HUES6 (cell line): ENCODE measurements at regions not wholly inside any gene's neighbourhood (a gene's known extent, or its start where the extent isn't known, plus 50 kb on each side); places are given as distances from the start of the nearest gene placed in this dataset.

Experiments
- H3K27ac ChIP-seq: 2 replicates; pipeline ENCODE4 v1.7.0; 2013; ENCODE audit warnings: low read depth, mild to moderate bottlenecking, low read length, inconsistent platforms
- H3K27me3 ChIP-seq: 2 replicates; pipeline ENCODE4 v1.6.1; 2013; ENCODE audit warnings: low read length; ENCODE audit not compliant: control insufficient read depth, insufficient read depth
- H3K36me3 ChIP-seq: 2 replicates; pipeline ENCODE4 v1.6.1; 2013; ENCODE audit warnings: low read length; ENCODE audit not compliant: control insufficient read depth, insufficient read depth
- H3K4me1 ChIP-seq: 2 replicates; pipeline ENCODE4 v1.6.1; 2013; ENCODE audit warnings: low read length; ENCODE audit not compliant: control insufficient read depth, insufficient read depth
- H3K4me3 ChIP-seq: 2 replicates; pipeline ENCODE4 v1.5.1; 2013; ENCODE audit warnings: low read depth, low read length
- H3K9ac ChIP-seq: one replicate; pipeline ENCODE4 v1.6.1; 2013; ENCODE audit warnings: mild to moderate bottlenecking, low read length
- H3K9me3 ChIP-seq: 2 replicates; pipeline ENCODE4 v1.6.1; 2013; ENCODE audit warnings: low read depth, low read length; ENCODE audit not compliant: control insufficient read depth, insufficient read depth

- Histone ChIP-seq H3K9ac (no peak overlapping the region), H3K27ac (no peak overlapping the region), H3K36me3 (no peaks in the 10 kb centered on the region), H3K4me1 (peaks cover 15% of the 10 kb centered on the region), H3K4me3 (no peak overlapping the region), H3K9me3 (no peaks in the 10 kb centered on the region; the same call in 1 of the 2 replicates), H3K27me3 (peaks cover 29% of the 10 kb centered on the region)
These were observed 137.3 kb upstream of the GLI2 start for GRCh38 chr2:120598416-120598815.

GRCh38 chr2:120599072-120599471 lies 136.6 kb upstream of the GLI2 start:
- no peak overlapping the region for H3K4me3 ChIP-seq

GRCh38 chr2:120599656-120600055 lies 136.0 kb upstream of the GLI2 start:
- no peak overlapping the region for H3K4me3 ChIP-seq
- H3K9me3 ChIP-seq = no peaks in the 10 kb centered on the region; the same call in 1 of the 2 replicates
- peaks cover 9% of the 10 kb centered on the region for H3K4me1 ChIP-seq
- H3K27ac ChIP-seq = no peak overlapping the region
- H3K36me3 ChIP-seq = no peaks in the 10 kb centered on the region
- H3K9ac ChIP-seq = no peak overlapping the region
- peaks cover 20% of the 10 kb centered on the region for H3K27me3 ChIP-seq

More at GRCh38 chr2:120599072-120599471, 136.6 kb upstream of the GLI2 start:
- no peak overlapping the region for H3K27ac ChIP-seq
- no peaks in the 10 kb centered on the region; the same call in 1 of the 2 replicates for H3K9me3 ChIP-seq
- H3K27me3 ChIP-seq = peaks cover 23% of the 10 kb centered on the region
- peaks cover 14% of the 10 kb centered on the region for H3K4me1 ChIP-seq
- no peaks in the 10 kb centered on the region for H3K36me3 ChIP-seq
- H3K9ac ChIP-seq = no peak overlapping the region

GRCh38 chr2:120600335-120600734 lies 135.3 kb upstream of the GLI2 start:
- H3K9me3 ChIP-seq = no peaks in the 10 kb centered on the region; the same call in 1 of the 2 replicates
- peaks cover 20% of the 10 kb centered on the region for H3K27me3 ChIP-seq
- H3K9ac ChIP-seq = no peak overlapping the region
- H3K4me3 ChIP-seq = no peak overlapping the region
- H3K36me3 ChIP-seq = no peaks in the 10 kb centered on the region
- H3K4me1 ChIP-seq = peaks cover 6% of the 10 kb centered on the region
- no peak overlapping the region for H3K27ac ChIP-seq

GRCh38 chr2:120600786-120601185 lies 134.9 kb upstream of the GLI2 start:
- no peak overlapping the region for H3K4me3 ChIP-seq
- H3K4me1 ChIP-seq = peaks cover 6% of the 10 kb centered on the region
- H3K9me3 ChIP-seq = no peaks in the 10 kb centered on the region; the same call in 1 of the 2 replicates
- no peaks in the 10 kb centered on the region for H3K36me3 ChIP-seq
- H3K27ac ChIP-seq = no peak overlapping the region
- no peak overlapping the region for H3K9ac ChIP-seq
- peaks cover 20% of the 10 kb centered on the region for H3K27me3 ChIP-seq

GRCh38 chr2:120601566-120601965 lies 134.1 kb upstream of the GLI2 start:
- Histone ChIP-seq H3K4me1 (peaks cover 6% of the 10 kb centered on the region), H3K4me3 (no peak overlapping the region), H3K9ac (no peak overlapping the region), H3K36me3 (no peaks in the 10 kb centered on the region), H3K9me3 (no peaks in the 10 kb centered on the region; the same call in 1 of the 2 replicates), H3K27ac (no peak overlapping the region), H3K27me3 (peaks cover 14% of the 10 kb centered on the region)

GRCh38 chr2:120602251-120602650 lies 133.4 kb upstream of the GLI2 start:
- no peak overlapping the region for H3K4me3 ChIP-seq
- no peaks in the 10 kb centered on the region; the same call in 1 of the 2 replicates for H3K9me3 ChIP-seq
- H3K27me3 ChIP-seq = peaks cover 14% of the 10 kb centered on the region
- H3K4me1 ChIP-seq = peaks cover 6% of the 10 kb centered on the region
- no peak overlapping the region for H3K27ac ChIP-seq
- H3K9ac ChIP-seq = no peak overlapping the region
- H3K36me3 ChIP-seq = no peaks in the 10 kb centered on the region

GRCh38 chr2:120604767-120605166 lies 130.9 kb upstream of the GLI2 start:
- Histone ChIP-seq H3K4me1 (peaks cover 7% of the 10 kb centered on the region), H3K9me3 (no peaks in the 10 kb centered on the region), H3K27me3 (peaks cover 11% of the 10 kb centered on the region), H3K36me3 (no peaks in the 10 kb centered on the region), H3K4me3 (no peak overlapping the region), H3K9ac (no peak overlapping the region), H3K27ac (no peak overlapping the region)

GRCh38 chr2:120605231-120605935 lies 130.3 kb upstream of the GLI2 start:
- Histone ChIP-seq H3K9ac (no peak overlapping the region), H3K4me3 (no peak overlapping the region), H3K36me3 (no peaks in the 10 kb centered on the region), H3K27me3 (peaks cover 10% of the 10 kb centered on the region), H3K9me3 (no peaks in the 10 kb centered on the region), H3K27ac (no peak overlapping the region), H3K4me1 (peaks cover 13% of the 10 kb centered on the region)

GRCh38 chr2:120606280-120606679 lies 129.4 kb upstream of the GLI2 start:
- H3K9ac ChIP-seq = no peak overlapping the region
- no peaks in the 10 kb centered on the region for H3K9me3 ChIP-seq
- H3K4me1 ChIP-seq = peaks cover 13% of the 10 kb centered on the region
- no peaks in the 10 kb centered on the region for H3K36me3 ChIP-seq
- no peak overlapping the region for H3K4me3 ChIP-seq
- H3K27ac ChIP-seq = no peak overlapping the region
- H3K27me3 ChIP-seq = peaks cover 11% of the 10 kb centered on the region

GRCh38 chr2:120606931-120607330 lies 128.7 kb upstream of the GLI2 start:
- Histone ChIP-seq H3K27me3 (peaks cover 17% of the 10 kb centered on the region), H3K4me3 (no peak overlapping the region), H3K4me1 (peaks cover 13% of the 10 kb centered on the region), H3K36me3 (no peaks in the 10 kb centered on the region), H3K9ac (no peak overlapping the region), H3K27ac (no peak overlapping the region), H3K9me3 (no peaks in the 10 kb centered on the region)
